Epithelial cell of proximal tubule (primary cell): ENCODE measurements at regions not wholly inside any gene's neighbourhood (a gene's known extent, or its start where the extent isn't known, plus 50 kb on each side); places are given as distances from the start of the nearest gene placed in this dataset.

Experiments used
- DNase-seq: peaks from one replicate; pipeline ENCODE4 v3.0.0-alpha.2; 2011; ENCODE audit warnings: low read depth
- H3K4me3 ChIP-seq: 2 replicates; pipeline ENCODE4 v1.5.1; 2011; ENCODE audit warnings: low read depth, mild to moderate bottlenecking, low read length
- TF ChIP-seq, protein P1 (sequence below): conservative IDR thresholded peaks from 2 replicates; pipeline ENCODE4 v1.5.1; 2012; ENCODE audit warnings: low read depth, mild to moderate bottlenecking, low read length

DNA sequence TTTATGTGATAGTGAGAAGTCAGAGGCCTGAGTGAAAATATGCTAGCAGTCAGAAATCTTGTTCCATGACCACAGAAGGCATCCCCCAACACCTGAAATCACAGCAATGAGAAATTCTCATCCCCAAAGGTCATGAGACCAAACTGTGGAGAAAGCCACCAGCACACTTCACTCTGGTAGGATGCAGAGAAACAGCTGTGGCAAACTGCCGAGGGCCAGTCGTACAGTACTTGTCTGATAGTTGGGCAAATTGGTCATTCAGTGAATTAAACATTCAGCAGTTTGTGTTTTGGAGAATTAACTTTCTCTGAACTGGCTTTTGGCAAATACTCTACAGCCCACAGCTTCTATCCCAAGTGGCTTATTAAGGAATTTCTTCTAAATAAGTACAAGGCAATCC is 117.2 kb downstream of the TSN start:
- TF ChIP-seq, protein P1, sequence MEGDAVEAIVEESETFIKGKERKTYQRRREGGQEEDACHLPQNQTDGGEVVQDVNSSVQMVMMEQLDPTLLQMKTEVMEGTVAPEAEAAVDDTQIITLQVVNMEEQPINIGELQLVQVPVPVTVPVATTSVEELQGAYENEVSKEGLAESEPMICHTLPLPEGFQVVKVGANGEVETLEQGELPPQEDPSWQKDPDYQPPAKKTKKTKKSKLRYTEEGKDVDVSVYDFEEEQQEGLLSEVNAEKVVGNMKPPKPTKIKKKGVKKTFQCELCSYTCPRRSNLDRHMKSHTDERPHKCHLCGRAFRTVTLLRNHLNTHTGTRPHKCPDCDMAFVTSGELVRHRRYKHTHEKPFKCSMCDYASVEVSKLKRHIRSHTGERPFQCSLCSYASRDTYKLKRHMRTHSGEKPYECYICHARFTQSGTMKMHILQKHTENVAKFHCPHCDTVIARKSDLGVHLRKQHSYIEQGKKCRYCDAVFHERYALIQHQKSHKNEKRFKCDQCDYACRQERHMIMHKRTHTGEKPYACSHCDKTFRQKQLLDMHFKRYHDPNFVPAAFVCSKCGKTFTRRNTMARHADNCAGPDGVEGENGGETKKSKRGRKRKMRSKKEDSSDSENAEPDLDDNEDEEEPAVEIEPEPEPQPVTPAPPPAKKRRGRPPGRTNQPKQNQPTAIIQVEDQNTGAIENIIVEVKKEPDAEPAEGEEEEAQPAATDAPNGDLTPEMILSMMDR: no peak

GRCh38 chr2:121873864-121874263 is 118.4 kb downstream of the TSN start:
- TF ChIP-seq, protein P1: no peak
- DNase-seq: no peak

More for the DNA sequence above, 117.2 kb downstream of the TSN start:
- DNase-seq: no peak
- no peak overlapping the region for H3K4me3 ChIP-seq

DNA sequence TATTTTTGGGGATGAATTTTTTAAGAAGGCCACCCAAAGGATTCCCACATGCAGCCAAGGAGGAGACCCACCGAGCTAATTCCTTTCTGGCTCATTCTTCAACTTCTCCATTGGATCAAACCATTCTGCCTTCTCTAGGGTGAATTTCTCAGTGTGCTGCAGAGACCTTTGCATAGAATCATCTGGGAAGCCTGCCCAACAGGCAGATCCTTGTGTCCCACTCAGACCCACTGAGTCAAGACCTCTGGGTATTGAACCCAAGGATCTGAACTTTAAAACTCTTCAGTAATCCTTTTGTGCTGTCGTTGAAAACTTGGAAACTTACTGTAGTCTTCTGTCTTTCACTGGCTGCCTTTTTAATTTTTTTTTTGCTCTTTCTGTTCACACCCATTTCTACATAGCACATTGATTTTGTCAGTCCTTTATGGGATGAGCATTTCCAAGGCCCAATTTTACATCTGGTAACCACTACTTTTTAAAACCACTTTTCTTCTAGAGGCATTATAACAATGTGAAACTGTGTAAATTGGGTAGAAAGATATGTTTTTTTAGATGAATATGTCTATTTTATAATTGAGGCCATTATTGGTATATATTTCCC is 120.2 kb downstream of the TSN start:
- no peak overlapping the region for H3K4me3 ChIP-seq
- TF ChIP-seq, protein P1: no peak
- DNase-seq: no peak

More at GRCh38 chr2:121873864-121874263, 118.4 kb downstream of the TSN start:
- no peak overlapping the region for H3K4me3 ChIP-seq

GRCh38 chr2:121877366-121877765 is 121.9 kb downstream of the TSN start:
- TF ChIP-seq, protein P1: no peak
- DNase-seq: no peak
- H3K4me3 ChIP-seq: no peak overlapping the region

DNA sequence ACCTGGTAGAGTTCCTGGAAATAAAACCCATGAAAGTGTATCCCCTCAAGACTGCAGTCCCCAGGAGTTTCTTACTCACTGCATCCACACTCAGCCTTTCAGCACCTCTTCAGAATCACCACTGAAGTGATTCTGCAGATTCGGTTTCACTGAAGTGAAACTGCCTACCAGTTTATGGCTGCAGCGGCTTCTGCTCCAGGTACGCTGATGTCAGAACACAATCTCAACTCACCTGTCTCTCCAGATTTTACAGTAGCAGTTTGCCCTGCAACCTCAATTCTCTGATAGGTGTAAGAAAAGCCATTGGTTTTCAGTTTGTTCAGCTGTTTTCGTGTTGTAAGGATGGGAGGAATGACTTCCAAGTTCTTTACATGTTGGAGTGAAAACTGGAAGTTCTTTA is 124.8 kb downstream of the TSN start:
- H3K4me3 ChIP-seq: no peak overlapping the region
- no peak for DNase-seq
- TF ChIP-seq, protein P1: no peak

DNA sequence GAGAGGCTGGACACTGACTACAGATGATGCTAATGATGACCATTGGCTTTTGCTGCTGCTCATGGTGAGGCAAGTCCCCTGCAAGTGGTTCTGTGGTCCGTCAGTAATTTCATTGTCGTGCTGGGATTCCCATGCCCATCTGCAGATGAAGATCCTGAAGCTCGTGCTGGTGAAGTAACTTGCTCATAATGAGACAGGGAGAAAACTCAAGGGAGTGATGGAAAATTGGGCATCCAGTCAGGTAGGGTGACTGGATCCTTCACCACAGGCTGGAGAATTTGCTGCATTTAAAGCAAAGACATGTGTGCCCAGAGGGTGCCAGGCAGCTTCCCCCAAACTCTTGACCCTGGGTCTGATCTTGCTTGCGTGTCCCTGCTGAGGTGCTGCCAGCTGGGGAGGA is 125.6 kb downstream of the TSN start:
- H3K4me3 ChIP-seq: no peak overlapping the region
- TF ChIP-seq, protein P1: no peak
- no peak for DNase-seq

GRCh38 chr2:121881950-121882349 is 126.5 kb downstream of the TSN start:
- H3K4me3 ChIP-seq: no peak overlapping the region
- TF ChIP-seq, protein P1: no peak
- DNase-seq: no peak
